Mucosa of descending colon (tissue), 3 donors: ENCODE measurements at regions not wholly inside any gene's neighbourhood (a gene's known extent, or its start where the extent isn't known, plus 50 kb on each side); places are given as distances from the start of the nearest gene placed in this dataset.
"Not testable (repeated sequence)": the region's sequence is repeated elsewhere in the genome, so short reads cannot be mapped to it uniquely, and the experiment has no call there.

Experiments used
- ATAC-seq: fragments of 200-7000 bp; cut with Tn5 transposase; one replicate; pipeline ENCODE4 v1.9.1; 2020; ENCODE audit warnings: mild to moderate bottlenecking, moderate library complexity
- DNase-seq, 3 donors: peaks; one replicate each; pipeline ENCODE4 v3.0.0-alpha.2; 2020
- H3K36me3 ChIP-seq: fragments of 200-600 bp; one replicate; pipeline ENCODE4 v1.8.0; 2021; ENCODE audit warnings: low read depth, mild to moderate bottlenecking
- H3K4me1 ChIP-seq: fragments of 200-600 bp; one replicate; pipeline ENCODE4 v1.8.0; 2021; ENCODE audit warnings: low read depth, mild to moderate bottlenecking
- H3K4me3 ChIP-seq: fragments of 200-600 bp; one replicate; pipeline ENCODE4 v1.8.0; 2021; ENCODE audit warnings: mild to moderate bottlenecking
- H3K9me3 ChIP-seq: fragments of 200-600 bp; one replicate; pipeline ENCODE4 v1.8.0; 2021; ENCODE audit warnings: mild to moderate bottlenecking
- CTCF ChIP-seq: fragments of 200-600 bp; IDR thresholded peaks from one replicate; pipeline ENCODE4 v1.8.0; 2022; ENCODE audit warnings: antibody characterized with exemption, mild to moderate bottlenecking
- intact Hi-C, 2 donors: fragments of 100-400 bp; cut with DNase I in 1 of 2; cut with micrococcal nuclease in 1 of 2; formaldehyde crosslinking; loops; one replicate each; pipeline versions ENCODE4 v1.11.0 to v1.11.1; 2022; cut with DNase I, micrococcal nuclease
- donor health status: DM: no; HTN: no; CAD: no; lungs with moderate emphysema.
- donor health status: DM: no; HTN: no; CAD: no.
- donor health status: DM: no; HTN: yes; CAD: no.

DNA sequence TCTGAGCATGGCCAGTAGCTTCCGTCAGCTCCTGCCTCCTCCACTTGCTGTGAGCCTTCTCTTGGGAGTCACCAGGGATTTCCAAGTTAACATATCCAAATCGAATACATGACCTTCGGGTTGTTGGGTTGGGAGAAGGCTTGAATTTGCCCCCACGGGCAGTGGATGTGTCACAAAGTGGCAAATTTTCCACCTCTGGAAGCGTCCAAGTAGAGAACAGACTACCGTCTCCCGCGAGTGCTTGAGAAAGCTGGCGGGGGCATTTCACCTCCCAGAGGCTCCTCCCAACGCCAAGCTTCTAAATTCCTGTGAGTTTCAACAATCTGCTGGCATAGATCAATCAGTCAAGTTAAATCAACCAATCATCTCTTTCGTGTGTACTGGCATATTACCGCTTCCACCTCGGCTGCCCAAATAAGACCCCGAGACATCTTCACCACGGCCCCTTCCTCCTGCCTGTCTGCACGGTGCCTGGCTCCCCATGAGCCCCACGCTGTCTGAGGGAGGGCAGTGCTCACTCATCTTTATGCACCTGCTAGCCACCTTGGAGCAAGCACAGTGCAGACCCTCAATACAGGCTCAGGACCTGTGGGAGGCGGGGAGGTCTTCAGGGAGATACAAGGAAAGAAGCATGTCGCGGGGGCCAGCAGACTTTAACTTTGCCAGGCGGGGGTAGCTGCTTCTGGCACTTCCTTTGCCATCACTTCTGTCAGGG, 79.1 kb downstream of the MRPL36 start:
- DNase-seq = no peak
- ATAC-seq = no peak

DNA sequence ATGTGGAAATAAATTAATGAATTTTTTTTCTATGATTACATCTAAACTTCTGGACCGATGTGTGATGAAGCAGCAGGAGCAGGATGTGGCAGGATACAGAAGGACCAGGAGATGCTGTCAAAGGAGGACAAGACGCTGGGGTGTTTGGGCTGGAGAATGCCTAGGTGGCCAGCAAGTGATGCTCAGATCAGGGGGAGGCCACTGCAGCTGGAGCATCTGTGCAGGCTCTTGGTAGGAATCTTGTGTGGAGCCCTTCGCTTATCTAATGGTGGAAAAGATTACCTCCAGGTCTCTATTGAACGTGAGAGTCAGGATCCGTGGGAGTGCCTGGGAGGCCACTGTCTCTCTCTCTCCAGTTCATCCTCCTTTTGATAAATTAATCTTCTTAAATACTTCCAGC, 79.8 kb downstream of the MRPL36 start:
- intact Hi-C loops = no loop called here

More for the DNA sequence above, 79.1 kb downstream of the MRPL36 start:
- intact Hi-C loops = no loop called here
- Histone ChIP-seq H3K4me3 (no peak overlapping the region), H3K4me1 (no peaks in the 10 kb centered on the region), H3K9me3 (peaks cover 32% of the 10 kb centered on the region), H3K36me3 (no peaks in the 10 kb centered on the region)
- no peak for TF ChIP-seq CTCF

DNA sequence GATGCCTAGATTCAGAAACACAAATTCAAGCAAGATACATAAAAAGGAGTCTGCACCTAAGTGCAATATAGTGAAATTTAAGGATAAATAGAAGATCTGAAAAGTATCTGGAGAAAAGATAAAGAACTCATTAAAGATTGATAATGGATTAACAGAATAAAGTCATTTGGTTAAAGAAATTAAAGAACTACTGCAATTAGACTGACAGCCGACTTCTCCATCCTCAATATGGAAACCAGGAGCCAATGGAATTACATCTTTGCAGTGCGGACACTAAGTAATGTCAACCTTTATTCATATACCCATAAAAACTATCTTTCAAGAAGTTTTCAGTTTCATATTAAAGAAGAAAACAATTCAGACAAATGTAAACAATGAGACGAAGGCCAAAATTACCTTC, 81.0 kb downstream of the MRPL36 start:
- H3K4me1 ChIP-seq = no peaks in the 10 kb centered on the region
- DNase-seq (no peak), ATAC-seq (no peak)
- H3K4me3 ChIP-seq = no peak overlapping the region
- intact Hi-C loops = no loop called here
- H3K36me3 ChIP-seq = no peaks in the 10 kb centered on the region
- H3K9me3 ChIP-seq = peaks cover 32% of the 10 kb centered on the region
- TF ChIP-seq CTCF = no peak

More for the DNA sequence above, 79.8 kb downstream of the MRPL36 start:
- TF ChIP-seq CTCF = no peak
- no peaks in the 10 kb centered on the region for H3K4me1 ChIP-seq
- no peak overlapping the region for H3K4me3 ChIP-seq
- H3K9me3 ChIP-seq = peaks cover 32% of the 10 kb centered on the region
- no peaks in the 10 kb centered on the region for H3K36me3 ChIP-seq
- ATAC-seq (no peak), DNase-seq (no peak)

- DNase-seq = not testable (repeated sequence)
Observed at GRCh38 chr5:1710091-1710490, 89.5 kb downstream of the MRPL36 start.

DNA sequence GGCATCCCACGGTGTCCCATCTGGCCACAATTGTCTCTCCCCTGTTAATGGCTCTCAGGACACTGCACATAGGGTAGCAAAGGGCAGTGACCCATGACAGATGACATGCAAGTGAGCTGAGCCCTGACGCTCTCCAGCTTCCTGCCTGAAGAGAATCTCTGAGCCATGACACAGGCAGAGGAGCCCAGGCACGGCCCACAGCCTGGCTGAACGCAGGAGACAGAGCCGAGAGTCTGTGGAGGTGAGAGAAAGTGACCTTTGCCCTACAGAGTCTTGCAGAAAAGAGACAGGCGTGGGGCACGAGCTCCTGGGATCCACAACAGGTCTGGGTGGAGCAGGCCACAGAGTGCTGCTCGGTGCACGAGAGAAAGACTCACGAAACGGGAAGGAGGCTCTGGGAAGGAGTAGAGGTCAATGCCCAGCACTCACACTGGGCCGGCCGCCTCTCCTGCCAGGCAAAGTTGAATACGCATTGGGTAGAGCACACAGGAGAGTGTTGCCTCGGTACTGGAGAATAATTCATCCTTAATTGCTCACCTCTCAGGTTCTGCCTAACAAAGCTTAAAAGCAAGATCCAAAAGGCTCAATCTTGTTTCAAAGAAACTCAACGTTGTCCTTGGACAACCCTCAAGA, 90.3 kb downstream of the MRPL36 start:
- Histone ChIP-seq H3K36me3 (no peaks in the 10 kb centered on the region), H3K4me1 (peaks cover 2% of the 10 kb centered on the region), H3K9me3 (no peaks in the 10 kb centered on the region), H3K4me3 (no peak overlapping the region)
- intact Hi-C loops = no loop called here
- ATAC-seq (peak; percentile 59), DNase-seq (peak in 1 of 3 donors; percentile 11)
- TF ChIP-seq CTCF = no peak

More at GRCh38 chr5:1710091-1710490, 89.5 kb downstream of the MRPL36 start:
- ATAC-seq, intact Hi-C loops, H3K36me3 ChIP-seq, H3K4me3 ChIP-seq, H3K9me3 ChIP-seq, H3K4me1 ChIP-seq: not testable (repeated sequence)

GRCh38 chr5:1708592-1709141, 91.0 kb downstream of the MRPL36 start:
- no peaks in the 10 kb centered on the region for H3K9me3 ChIP-seq
- DNase-seq (no peak), ATAC-seq (no peak)
- no peaks in the 10 kb centered on the region for H3K36me3 ChIP-seq
- intact Hi-C loops = no loop called here
- TF ChIP-seq CTCF = no peak
- peaks cover 2% of the 10 kb centered on the region for H3K4me1 ChIP-seq
- H3K4me3 ChIP-seq = no peak overlapping the region
